ENCODE measurements at regions not wholly inside any gene's neighbourhood (a gene's known extent, or its start where the extent isn't known, plus 50 kb on each side); places are given as distances from the start of the nearest gene placed in this dataset.

DNA sequence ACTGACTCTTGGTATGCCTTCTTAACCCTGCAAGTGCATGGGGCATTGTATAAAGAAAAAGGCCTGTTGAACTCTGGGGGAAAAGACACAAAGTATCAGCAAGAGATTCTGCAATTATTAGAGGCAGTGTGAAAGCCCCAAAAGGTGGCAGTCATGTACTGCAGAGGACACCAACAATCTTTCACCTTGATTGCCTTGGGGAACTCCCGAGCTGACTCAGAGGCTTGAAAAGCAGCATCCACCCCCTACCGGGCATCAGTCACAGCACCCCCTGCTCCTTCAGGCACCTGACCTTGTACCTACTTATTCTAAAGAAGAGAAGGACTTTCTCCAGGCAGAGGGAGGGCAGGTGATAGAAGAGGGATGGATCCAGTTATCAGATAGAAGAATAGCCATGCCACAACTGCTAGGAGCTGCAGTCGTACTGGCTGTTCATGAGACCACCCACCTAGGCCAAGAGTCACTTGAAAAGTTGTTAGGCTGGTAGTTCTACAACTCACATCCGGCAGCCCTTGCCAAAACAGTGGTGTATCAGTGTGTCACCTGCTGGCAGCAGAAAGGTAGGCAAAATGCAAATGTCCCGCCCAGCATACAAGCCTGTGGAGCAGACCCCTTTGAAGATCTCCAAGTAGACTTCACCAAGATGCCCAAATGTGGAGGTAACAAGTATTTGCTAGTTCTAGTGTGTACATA is 241.6 kb upstream of the CNTN6 start:
- no TSS peak for BruUV-seq (replicated peaks)
- Histone ChIP-seq H3K4me1 (ENCODE audit: insufficient read depth, low read length, poor library complexity, severe bottlenecking) (no peaks in the 10 kb centered on the region), H3K9me3 (ENCODE audit: low read depth, low read length, poor library complexity, severe bottlenecking) (no peaks in the 10 kb centered on the region), H3K4me3 (ENCODE audit: low read depth, low read length, poor library complexity, severe bottlenecking) (no peak overlapping the region), H3K27ac (ENCODE audit: low read depth, low read length, poor library complexity, severe bottlenecking) (no peak overlapping the region), H3K36me3 (ENCODE audit: insufficient read depth, low read length, poor library complexity, severe bottlenecking) (no peaks in the 10 kb centered on the region), H3K27me3 (replicated peaks; ENCODE audit: insufficient read depth, low read depth, low read length, poor library complexity) (no peaks in the 10 kb centered on the region)
- TF ChIP-seq, protein P1, sequence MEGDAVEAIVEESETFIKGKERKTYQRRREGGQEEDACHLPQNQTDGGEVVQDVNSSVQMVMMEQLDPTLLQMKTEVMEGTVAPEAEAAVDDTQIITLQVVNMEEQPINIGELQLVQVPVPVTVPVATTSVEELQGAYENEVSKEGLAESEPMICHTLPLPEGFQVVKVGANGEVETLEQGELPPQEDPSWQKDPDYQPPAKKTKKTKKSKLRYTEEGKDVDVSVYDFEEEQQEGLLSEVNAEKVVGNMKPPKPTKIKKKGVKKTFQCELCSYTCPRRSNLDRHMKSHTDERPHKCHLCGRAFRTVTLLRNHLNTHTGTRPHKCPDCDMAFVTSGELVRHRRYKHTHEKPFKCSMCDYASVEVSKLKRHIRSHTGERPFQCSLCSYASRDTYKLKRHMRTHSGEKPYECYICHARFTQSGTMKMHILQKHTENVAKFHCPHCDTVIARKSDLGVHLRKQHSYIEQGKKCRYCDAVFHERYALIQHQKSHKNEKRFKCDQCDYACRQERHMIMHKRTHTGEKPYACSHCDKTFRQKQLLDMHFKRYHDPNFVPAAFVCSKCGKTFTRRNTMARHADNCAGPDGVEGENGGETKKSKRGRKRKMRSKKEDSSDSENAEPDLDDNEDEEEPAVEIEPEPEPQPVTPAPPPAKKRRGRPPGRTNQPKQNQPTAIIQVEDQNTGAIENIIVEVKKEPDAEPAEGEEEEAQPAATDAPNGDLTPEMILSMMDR (conservative IDR thresholded peaks at IDR 0.05; ENCODE audit: low read depth, low read length): no peak
- no peak for TF ChIP-seq EZH2 (IDR thresholded peaks at IDR 0.05; ENCODE audit: borderline replicate concordance, low read depth, low read length, poor library complexity, severe bottlenecking)
- intact Hi-C loops (cut with micrococcal nuclease; ENCODE audit: unreplicated experiment): loop anchor here (10.0 kb wide), 1 partner anchor 216 kb away; no protein-coding TSS in a partner anchor
- peak; percentile 3 for DNase-seq (ENCODE audit: low spot score)
- CTCF ChIA-PET: no interaction called here
- POLR2A ChIA-PET (ENCODE audit: low non-redundant PET): no interaction called here

DNA sequence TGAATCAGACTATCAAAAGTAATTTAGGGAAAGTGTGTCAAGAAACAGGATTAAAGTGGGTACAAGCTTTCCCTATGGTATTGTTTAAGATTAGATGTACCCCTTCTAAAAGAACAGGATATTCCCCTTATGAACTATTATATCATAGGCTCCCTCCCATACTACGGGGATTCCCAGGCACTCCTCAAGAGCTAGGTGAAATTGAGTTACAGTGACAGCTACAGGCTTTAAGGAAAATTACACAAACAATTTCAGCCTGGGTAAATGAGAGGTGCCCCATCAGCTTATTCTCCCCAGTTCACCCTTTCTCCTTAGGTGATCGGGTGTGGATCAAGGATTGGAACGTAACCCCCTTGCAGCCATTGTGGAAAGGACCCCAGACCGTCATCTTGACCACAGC is 240.8 kb upstream of the CNTN6 start:
- H3K36me3 ChIP-seq (ENCODE audit: insufficient read depth, low read length, poor library complexity, severe bottlenecking): no peaks in the 10 kb centered on the region
- TF ChIP-seq, protein P1 (conservative IDR thresholded peaks at IDR 0.05; ENCODE audit: low read depth, low read length): no peak
- no peak for TF ChIP-seq EZH2 (IDR thresholded peaks at IDR 0.05; ENCODE audit: borderline replicate concordance, low read depth, low read length, poor library complexity, severe bottlenecking)
- intact Hi-C loops (cut with micrococcal nuclease; ENCODE audit: unreplicated experiment): loop anchor here (10.0 kb wide), 1 partner anchor 217 kb away; no protein-coding TSS in a partner anchor
- H3K9me3 ChIP-seq (ENCODE audit: low read depth, low read length, poor library complexity, severe bottlenecking): no peaks in the 10 kb centered on the region
- peak; percentile 9 for DNase-seq (ENCODE audit: low spot score)
- H3K27me3 ChIP-seq (replicated peaks; ENCODE audit: insufficient read depth, low read depth, low read length, poor library complexity): no peaks in the 10 kb centered on the region
- H3K27ac ChIP-seq (ENCODE audit: low read depth, low read length, poor library complexity, severe bottlenecking): no peak overlapping the region
- ChIA-PET POLR2A (ENCODE audit: low non-redundant PET) (no interaction called here), CTCF (no interaction called here)
- no peaks in the 10 kb centered on the region for H3K4me1 ChIP-seq (ENCODE audit: insufficient read depth, low read length, poor library complexity, severe bottlenecking)
- H3K4me3 ChIP-seq (ENCODE audit: low read depth, low read length, poor library complexity, severe bottlenecking): no peak overlapping the region
- BruUV-seq (replicated peaks): no TSS peak

DNA sequence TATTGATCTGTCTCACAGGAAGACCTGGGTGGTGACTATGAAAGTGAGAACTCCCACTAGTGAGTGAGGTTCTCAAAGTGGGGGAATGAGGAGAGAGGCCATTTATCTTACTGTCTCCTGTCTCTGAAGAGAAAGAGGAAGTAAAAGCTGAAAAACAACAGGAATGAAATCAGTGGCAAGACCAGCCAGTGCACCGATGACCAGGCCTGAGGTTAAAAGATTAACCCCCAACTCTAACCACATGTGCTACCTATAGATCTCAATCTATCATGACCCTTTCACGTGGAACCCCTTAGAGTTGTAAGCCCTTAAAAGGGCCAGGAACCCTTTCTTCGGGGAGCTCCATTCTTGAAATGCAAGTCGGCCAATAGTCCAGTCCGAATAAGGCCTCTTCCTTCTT is 239.3 kb upstream of the CNTN6 start:
- H3K4me1 ChIP-seq (ENCODE audit: insufficient read depth, low read length, poor library complexity, severe bottlenecking): no peaks in the 10 kb centered on the region
- no peaks in the 10 kb centered on the region for H3K36me3 ChIP-seq (ENCODE audit: insufficient read depth, low read length, poor library complexity, severe bottlenecking)
- H3K27ac ChIP-seq (ENCODE audit: low read depth, low read length, poor library complexity, severe bottlenecking): no peak overlapping the region
- peaks cover under 1% of the 10 kb centered on the region for H3K9me3 ChIP-seq (ENCODE audit: low read depth, low read length, poor library complexity, severe bottlenecking)
- no peak for TF ChIP-seq EZH2 (IDR thresholded peaks at IDR 0.05; ENCODE audit: borderline replicate concordance, low read depth, low read length, poor library complexity, severe bottlenecking)
- TF ChIP-seq, protein P1 (conservative IDR thresholded peaks at IDR 0.05; ENCODE audit: low read depth, low read length): no peak
- intact Hi-C loops (cut with micrococcal nuclease; ENCODE audit: unreplicated experiment): loop anchor here (10.0 kb wide), 1 partner anchor 219 kb away; no protein-coding TSS in a partner anchor
- BruUV-seq (replicated peaks): no TSS peak
- ChIA-PET CTCF (no interaction called here), POLR2A (ENCODE audit: low non-redundant PET) (no interaction called here)
- H3K4me3 ChIP-seq (ENCODE audit: low read depth, low read length, poor library complexity, severe bottlenecking): no peak overlapping the region
- no peaks in the 10 kb centered on the region for H3K27me3 ChIP-seq (replicated peaks; ENCODE audit: insufficient read depth, low read depth, low read length, poor library complexity)
- no peak for DNase-seq (ENCODE audit: low spot score)
